ENCODE measurements at regions not wholly inside any gene's neighbourhood (a gene's known extent, or its start where the extent isn't known, plus 50 kb on each side); places are given as distances from the start of the nearest gene placed in this dataset.

- no peak for TF ChIP-seq EP300 (IDR thresholded peaks at IDR 0.05; ENCODE audit: low read depth)
- no peak for TF ChIP-seq CTCF (IDR thresholded peaks at IDR 0.05)
- TF ChIP-seq POLR2A (IDR thresholded peaks at IDR 0.05), result no peak
- TF ChIP-seq POLR2AphosphoS5 (IDR thresholded peaks at IDR 0.05), result no peak
Measured at GRCh38 chr16:5215901-5216300, 118.3 kb upstream of the EEF2KMT start.

All from transverse colon (tissue), 4 donors.